Heart left ventricle (tissue), 16 donors: ENCODE measurements at regions not wholly inside any gene's neighbourhood (a gene's known extent, or its start where the extent isn't known, plus 50 kb on each side); places are given as distances from the start of the nearest gene placed in this dataset.

ENCODE experiments used
- ATAC-seq, 4 donors: fragments of 200-7000 bp; cut with Tn5 transposase; one replicate each; pipeline ENCODE4 v1.9.1; 2020 to 2022; ENCODE audit warnings: moderate library complexity in 4 of 4, mild to moderate bottlenecking in 3 of 4, moderate number of reproducible peaks in 1 of 4
- DNase-seq, 5 donors: peaks; one replicate each; pipeline ENCODE4 v3.0.0-alpha.2; 2020
- H3K27ac ChIP-seq, 12 donors: fragments of 200-600 bp; sonication (generic) in 4 of 12; one replicate each; pipeline versions ENCODE4 v1.5.0 to v1.8.0; 2016 to 2022; ENCODE audit warnings: mild to moderate bottlenecking in 2 of 12
- H3K27me3 ChIP-seq, 9 donors: fragments of 200-600 bp; sonication (generic) in 2 of 9; one replicate each; pipeline versions ENCODE4 v1.5.1 to v1.8.0; 2016 to 2022; ENCODE audit warnings: mild to moderate bottlenecking in 3 of 9
- H3K36me3 ChIP-seq, 9 donors: fragments of 200-600 bp; sonication (generic) in 2 of 9; one replicate each; pipeline versions ENCODE4 v1.5.0 to v1.8.0; 2018 to 2022; ENCODE audit warnings: mild to moderate bottlenecking in 2 of 9
- H3K4me1 ChIP-seq, 12 donors: fragments of 200-600 bp; sonication (generic) in 4 of 12; one replicate each; pipeline versions ENCODE4 v1.5.0 to v1.8.0; 2016 to 2022; ENCODE audit warnings: mild to moderate bottlenecking in 3 of 12
- H3K4me3 ChIP-seq, 12 donors: fragments of 200-600 bp; sonication (generic) in 4 of 12; one replicate each; pipeline versions ENCODE4 v1.5.0 to v1.8.0; 2017 to 2022; ENCODE audit warnings: mild to moderate bottlenecking in 9 of 12, moderate library complexity in 4 of 12
- H3K9me3 ChIP-seq, 12 donors: fragments of 200-600 bp; sonication (generic) in 4 of 12; one replicate each; pipeline versions ENCODE4 v1.5.0 to v1.8.0; 2016 to 2022; ENCODE audit warnings: mild to moderate bottlenecking in 1 of 12
- CTCF ChIP-seq, 12 donors: fragments of 200-600 bp; sonication (generic) in 4 of 12; IDR thresholded peaks; one replicate each; pipeline versions ENCODE4 v1.5.0 to v1.8.0; 2018 to 2022; ENCODE audit warnings: antibody characterized with exemption in 12 of 12, mild to moderate bottlenecking in 5 of 12
- POLR2A ChIP-seq, 2 donors: fragments of 450-650 bp; IDR thresholded peaks; one replicate each; pipeline ENCODE4 v1.6.1; 2017; ENCODE audit warnings: antibody characterized with exemption in 2 of 2, mild to moderate bottlenecking in 2 of 2, moderate library complexity in 2 of 2
- WGBS, 4 donors: extraction: QIAGEN DNeasy Blood & Tissue Kit in 2 of 4; methylation state at CpG; one replicate each; pipeline versions ENCODE4 v1.1.5 to v1.1.7; 2013 to 2018; 5-methylcytosine and 5-hydroxymethylcytosine counted together
- intact Hi-C, 10 donors: fragments of 100-400 bp; cut with DNase I; formaldehyde crosslinking; loops; one replicate each; pipeline versions ENCODE4 v1.11.1 to v1.14.2; 2022
- donor health status: ischemic (EF 13 %, LVEDD 7.1; RV severe dilation, severe dysfunction).
- donor health status: healthy with polysubstance abuse.
- donor health status: DM: no; HTN: yes; CAD: no.
- donor health status: DM: no; HTN: no; CAD: no.
- donor health status: ischemic (EF 25% LVEDD 6.9; RV normal size, moderate dysfunction).
- donor health status: ischemic (EF 25% LVEDD 5.7; RV mildly dilated, moderate dysfunction).
- donor health status: healthy.
- donor health status: DM: yes; HTN: yes; CAD: no.
- donor health status: ischemic (EF 35%, LVEDD 5.7; RV mildly dilated, moderate dysfunction).
- donor health status: nonischemic (EF 11% LVEDD 7.7; RV severe dilation, severe dysfunction).
- donor health status: DM: yes; HTN: yes; CAD: no.
- donor health status: PGD.
- donor health status: ischemic (EF 29% LVEDD 5.4; RV normal size, mild dysfunction).
- donor health status: nonischemic (EF 23%, LVEDD 6.1; RV moderate dilation, normal function).

- WGBS, 4 donors, result 74 to 76% (median 76%) methylated on average over 2 of the region's 2 CpGs
- no peak for TF ChIP-seq CTCF (IDR thresholded peaks at IDR 0.05)
- TF ChIP-seq POLR2A (IDR thresholded peaks at IDR 0.05), result no peak
- Histone ChIP-seq H3K4me3 (no peak overlapping the region), H3K27ac (no peak overlapping the region), H3K4me1 (no peaks in the 10 kb centered on the region), H3K9me3 (no peaks in the 10 kb centered on the region), H3K36me3 (no peaks in the 10 kb centered on the region), H3K27me3 (peaks cover 0 to 11% (median 0%) of the 10 kb centered on the region in 9 donors)
- no peak for ATAC-seq
- intact Hi-C loops, result no loop called here
- no peak for DNase-seq
Observed at GRCh38 chr16:16877061-16877460, 498.1 kb downstream of the NPIPA7 start.

GRCh38 chr16:16879567-16880251 lies 500.8 kb downstream of the NPIPA7 start:
- Histone ChIP-seq H3K27me3 (peaks cover 0 to 12% (median 0%) of the 10 kb centered on the region in 9 donors), H3K4me1 (no peaks in the 10 kb centered on the region), H3K27ac (no peak overlapping the region), H3K9me3 (no peaks in the 10 kb centered on the region), H3K4me3 (no peak overlapping the region), H3K36me3 (no peaks in the 10 kb centered on the region)
- intact Hi-C loops, result no loop called here
- DNase-seq, result no peak
- 54 to 73% (median 62%) methylated on average over 8 of the region's 8 CpGs for WGBS, 4 donors
- TF ChIP-seq CTCF (IDR thresholded peaks at IDR 0.05), result no peak
- ATAC-seq, result no peak

GRCh38 chr16:16881814-16882213 lies 502.9 kb downstream of the NPIPA7 start:
- Histone ChIP-seq H3K9me3 (no peaks in the 10 kb centered on the region), H3K4me3 (no peak overlapping the region), H3K27ac (no peak overlapping the region), H3K4me1 (no peaks in the 10 kb centered on the region), H3K27me3 (peaks cover 0 to 12% (median 0%) of the 10 kb centered on the region in 9 donors), H3K36me3 (no peaks in the 10 kb centered on the region)
- TF ChIP-seq POLR2A (IDR thresholded peaks at IDR 0.05), result no peak
- TF ChIP-seq CTCF (IDR thresholded peaks at IDR 0.05), result no peak
- DNase-seq, result no peak
- no peak for ATAC-seq
- intact Hi-C loops, result no loop called here
- WGBS, 4 donors, result 59 to 71% (median 64%) methylated on average over 7 of the region's 7 CpGs

- peaks cover 0 to 12% (median 0%) of the 10 kb centered on the region in 9 donors for H3K27me3 ChIP-seq
- no peaks in the 10 kb centered on the region for H3K36me3 ChIP-seq
- ATAC-seq (no peak), DNase-seq (no peak)
- intact Hi-C loops, result no loop called here
- no peaks in the 10 kb centered on the region for H3K4me1 ChIP-seq
- no peak overlapping the region for H3K4me3 ChIP-seq
- 79 to 84% (median 81%) methylated on average over 3 of the region's 3 CpGs for WGBS, 4 donors
- TF ChIP-seq POLR2A (IDR thresholded peaks at IDR 0.05) (no peak), CTCF (IDR thresholded peaks at IDR 0.05) (no peak)
- no peak overlapping the region for H3K27ac ChIP-seq
- H3K9me3 ChIP-seq, result no peaks in the 10 kb centered on the region
Observed at GRCh38 chr16:16882766-16883165, 503.8 kb downstream of the NPIPA7 start.
